ENCODE measurements at regions not wholly inside any gene's neighbourhood (a gene's known extent, or its start where the extent isn't known, plus 50 kb on each side); places are given as distances from the start of the nearest gene placed in this dataset.

GRCh38 chr3:184508938-184509337 lies 52.6 kb upstream of the EPHB3 start:
- 82 to 84% methylated on average over 8 of the region's 8 CpGs for WGBS, 2 donors
- H3K36me3 ChIP-seq = no peaks in the 10 kb centered on the region
- H3K9me3 ChIP-seq = peaks cover 0 to 7% (median 0%) of the 10 kb centered on the region in 11 donors
- peaks cover 0 to 11% (median 8%) of the 10 kb centered on the region in 9 donors for H3K4me1 ChIP-seq
- peaks cover 0 to 67% (median 58%) of the 10 kb centered on the region in 7 donors for H3K27me3 ChIP-seq
- intact Hi-C loops (cut with DNase I) = no loop called here
- DNase-seq = no peak
- no peak for TF ChIP-seq CTCF (IDR thresholded peaks at IDR 0.05)
- H3K27ac ChIP-seq = no peak overlapping the region
- ATAC-seq = no peak
- H3K4me3 ChIP-seq = no peak overlapping the region

GRCh38 chr3:184511741-184512140 lies 49.8 kb upstream of the EPHB3 start:
- WGBS, 2 donors = 89 to 94% methylated on average over 2 of the region's 2 CpGs
- no peak for TF ChIP-seq CTCF (IDR thresholded peaks at IDR 0.05)
- peaks cover 0 to 23% (median 10%) of the 10 kb centered on the region in 9 donors for H3K4me1 ChIP-seq
- H3K4me3 ChIP-seq = no peak overlapping the region
- H3K9me3 ChIP-seq = peaks cover 0 to 7% (median 0%) of the 10 kb centered on the region in 11 donors
- intact Hi-C loops (cut with DNase I) = loop anchor here in 9 of 10 donors (2.0 to 10.0 kb wide), 8 partner anchors 39 to 147 kb away; partner anchors contain the start of genes CLCN2 (in 1 of the 9), POLR2H (in 1 of the 9) and THPO (in 1 of the 9)
- no peak overlapping the region for H3K27ac ChIP-seq
- no peak for DNase-seq
- peaks cover 0 to 60% (median 55%) of the 10 kb centered on the region in 7 donors for H3K27me3 ChIP-seq
- no peaks in the 10 kb centered on the region for H3K36me3 ChIP-seq
- ATAC-seq = no peak

Measured in heart right ventricle (tissue), 16 donors.